Panc1 (cell line): ENCODE measurements at regions not wholly inside any gene's neighbourhood (a gene's known extent, or its start where the extent isn't known, plus 50 kb on each side); places are given as distances from the start of the nearest gene placed in this dataset.

Experiments
- ATAC-seq: fragments of 200-7000 bp; cut with Tn5 transposase; 2 replicates; pipeline ENCODE4 v1.9.1; 2020; ENCODE audit warnings: mild to moderate bottlenecking, moderate library complexity
- BruUV-seq: library from RNA; stranded (reverse); fragments of 400-500 nt; replicated peaks from 2 replicates; lab custom pipeline; 2021; lab: Mats Ljungman, UMichigan
- CTCF ChIA-PET: fragments of 300-600 bp; sonication (Branson Sonifier 250); formaldehyde crosslinking; loops from one replicate; lab custom pipeline; 2022; ENCODE audit warnings: antibody characterized with exemption; lab: Charles Lee
- POLR2A ChIA-PET: fragments of 300-600 bp; sonication (Branson Sonifier 250); formaldehyde crosslinking; loops from one replicate; lab custom pipeline; 2022; ENCODE audit warnings: antibody characterized with exemption; lab: Charles Lee
- DNase-seq: peaks from one replicate; pipeline ENCODE4 v3.0.0-alpha.2; 2010; ENCODE audit warnings: low read depth, low spot score
- H3K27ac ChIP-seq: 2 replicates; pipeline ENCODE4 v1.5.1; 2011; ENCODE audit warnings: mild to moderate bottlenecking, low read length, inconsistent platforms
- H3K27me3 ChIP-seq: fragments of 200-500 bp; sonication (Bioruptor generic); 2 replicates; pipeline ENCODE4 v1.6.0; 2014; ENCODE audit warnings: low read length, inconsistent platforms; ENCODE audit not compliant: control insufficient read depth, insufficient read depth
- H3K36me3 ChIP-seq: fragments of 200-500 bp; sonication (Bioruptor generic); 2 replicates; pipeline ENCODE4 v1.5.1; 2014; ENCODE audit warnings: inconsistent platforms, mild to moderate bottlenecking, low read length, moderate library complexity; ENCODE audit not compliant: control insufficient read depth, insufficient read depth
- H3K4me1 ChIP-seq: 2 replicates; pipeline ENCODE4 v1.5.1; 2011; ENCODE audit warnings: inconsistent platforms, mild to moderate bottlenecking, low read length, moderate library complexity; ENCODE audit not compliant: control insufficient read depth, insufficient read depth
- H3K4me3 ChIP-seq, 2 experiments: 2 replicates each; pipeline ENCODE4 v1.5.1; 2011 to 2012; ENCODE audit warnings: low read depth in 2 of 2, low read length in 2 of 2, mild to moderate bottlenecking in 2 of 2, inconsistent platforms in 1 of 2, moderate library complexity in 1 of 2
- H3K9me3 ChIP-seq: fragments of 200-500 bp; sonication (Bioruptor generic); 2 replicates; pipeline ENCODE4 v1.5.1; 2014; ENCODE audit warnings: low read depth, mild to moderate bottlenecking, inconsistent platforms, low read length, moderate library complexity; ENCODE audit not compliant: control insufficient read depth, insufficient read depth
- POLR2AphosphoS5 ChIP-seq: IDR thresholded peaks from 2 replicates; pipeline ENCODE4 v1.6.1; 2012; ENCODE audit warnings: mild to moderate bottlenecking, low read depth, low read length, moderate library complexity
- REST ChIP-seq, 2 experiments: IDR thresholded peaks; 2 replicates each; pipeline ENCODE4 v1.6.1; 2011 to 2012; ENCODE audit warnings: low read depth in 2 of 2, control low read depth in 1 of 2, low read length in 1 of 2, mild to moderate bottlenecking in 1 of 2, moderate library complexity in 1 of 2; ENCODE audit not compliant: insufficient read depth in 1 of 2
- SIN3A ChIP-seq: IDR thresholded peaks from 2 replicates; pipeline ENCODE4 v1.6.1; 2012; ENCODE audit warnings: low read depth, mild to moderate bottlenecking, low read length, moderate library complexity, borderline replicate concordance; ENCODE audit not compliant: insufficient read depth
- TCF7L2 ChIP-seq: IDR thresholded peaks from 2 replicates; pipeline ENCODE4 v1.6.1; 2011; ENCODE audit warnings: mild to moderate bottlenecking, low read depth, low read length, inconsistent platforms
- in situ Hi-C: cut with HindIII; loops from 2 replicates; pipeline ENCODE4 v1.10.0; 2016; ENCODE audit warnings: low sequenced_read_pairs, low pct_unique_long_range_greater_than_20kb
- intact Hi-C: fragments of 100-400 bp; cut with micrococcal nuclease; formaldehyde crosslinking; loops from one replicate; pipeline ENCODE4 v1.10.0; 2022; ENCODE audit not compliant: unreplicated experiment
- TF ChIP-seq, protein P1 (sequence below): fragments of 450-650 bp; IDR thresholded peaks from 2 replicates; pipeline ENCODE4 v1.5.1; 2017; ENCODE audit warnings: mild to moderate bottlenecking

- no TSS peak for BruUV-seq
- intact Hi-C loops: no loop called here
- CTCF ChIA-PET: no interaction called here
- Histone ChIP-seq H3K4me3 (no peak overlapping the region), H3K36me3 (no peaks in the 10 kb centered on the region), H3K27ac (no peak overlapping the region), H3K4me1 (no peaks in the 10 kb centered on the region), H3K27me3 (no peaks in the 10 kb centered on the region), H3K9me3 (no peaks in the 10 kb centered on the region)
- in situ Hi-C loops: no loop called here
- TF ChIP-seq TCF7L2 (no peak), POLR2AphosphoS5 (no peak), REST (IDR thresholded peaks at IDR 0.05; ENCODE audit: insufficient read depth in 1 of 2, low read depth in 2 of 2, low read length in 1 of 2) (no peak), SIN3A (no peak)
- TF ChIP-seq, protein P1, sequence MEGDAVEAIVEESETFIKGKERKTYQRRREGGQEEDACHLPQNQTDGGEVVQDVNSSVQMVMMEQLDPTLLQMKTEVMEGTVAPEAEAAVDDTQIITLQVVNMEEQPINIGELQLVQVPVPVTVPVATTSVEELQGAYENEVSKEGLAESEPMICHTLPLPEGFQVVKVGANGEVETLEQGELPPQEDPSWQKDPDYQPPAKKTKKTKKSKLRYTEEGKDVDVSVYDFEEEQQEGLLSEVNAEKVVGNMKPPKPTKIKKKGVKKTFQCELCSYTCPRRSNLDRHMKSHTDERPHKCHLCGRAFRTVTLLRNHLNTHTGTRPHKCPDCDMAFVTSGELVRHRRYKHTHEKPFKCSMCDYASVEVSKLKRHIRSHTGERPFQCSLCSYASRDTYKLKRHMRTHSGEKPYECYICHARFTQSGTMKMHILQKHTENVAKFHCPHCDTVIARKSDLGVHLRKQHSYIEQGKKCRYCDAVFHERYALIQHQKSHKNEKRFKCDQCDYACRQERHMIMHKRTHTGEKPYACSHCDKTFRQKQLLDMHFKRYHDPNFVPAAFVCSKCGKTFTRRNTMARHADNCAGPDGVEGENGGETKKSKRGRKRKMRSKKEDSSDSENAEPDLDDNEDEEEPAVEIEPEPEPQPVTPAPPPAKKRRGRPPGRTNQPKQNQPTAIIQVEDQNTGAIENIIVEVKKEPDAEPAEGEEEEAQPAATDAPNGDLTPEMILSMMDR: no peak
- POLR2A ChIA-PET: no interaction called here
- DNase-seq (no peak), ATAC-seq (no peak)
These were observed 345.5 kb upstream of the TSHZ3 start for GRCh38 chr19:31694761-31695160.

DNA sequence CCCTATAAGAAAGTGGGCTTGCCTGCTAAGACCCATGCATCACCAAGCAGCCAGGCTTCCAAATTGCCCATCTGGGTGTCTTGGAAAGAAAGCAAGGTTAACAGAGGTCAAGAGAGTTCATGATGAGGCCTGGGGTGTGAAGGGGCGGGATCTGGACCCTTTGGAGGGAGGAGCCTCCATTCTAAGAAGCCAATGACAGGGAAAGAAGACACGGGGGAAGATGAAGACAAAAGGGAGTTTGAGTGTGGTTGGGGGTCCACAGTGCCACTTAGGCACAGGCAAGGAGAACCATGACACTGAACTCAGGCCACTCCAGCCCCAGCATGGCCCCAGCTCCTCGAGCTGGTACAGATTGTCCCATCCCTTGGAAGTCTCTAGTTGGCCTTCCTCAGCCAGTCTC is 350.2 kb upstream of the TSHZ3 start:
- DNase-seq: no peak
- H3K4me1 ChIP-seq: no peaks in the 10 kb centered on the region
- no peak for TF ChIP-seq SIN3A
- TF ChIP-seq POLR2AphosphoS5: no peak
- TF ChIP-seq, protein P1: no peak
- TF ChIP-seq TCF7L2: no peak
- no peak for TF ChIP-seq REST (IDR thresholded peaks at IDR 0.05; ENCODE audit: insufficient read depth in 1 of 2, low read depth in 2 of 2, low read length in 1 of 2)
- no peak overlapping the region for H3K27ac ChIP-seq
- CTCF ChIA-PET: no interaction called here
- H3K27me3 ChIP-seq: no peaks in the 10 kb centered on the region
- H3K4me3 ChIP-seq: no peak overlapping the region
- in situ Hi-C loops: no loop called here
- H3K9me3 ChIP-seq: no peaks in the 10 kb centered on the region
- no TSS peak for BruUV-seq
- intact Hi-C loops: no loop called here
- no peak for ATAC-seq
- POLR2A ChIA-PET: interaction anchor here (0.6 kb wide), 1 partner anchor 8 kb away, joined by 3 read pairs; no protein-coding TSS in a partner anchor
- no peaks in the 10 kb centered on the region for H3K36me3 ChIP-seq
